ENCODE measurements at regions not wholly inside any gene's neighbourhood (a gene's known extent, or its start where the extent isn't known, plus 50 kb on each side); places are given as distances from the start of the nearest gene placed in this dataset.

GRCh38 chr3:191123231-191123630 is 75.8 kb upstream of the OSTN start:
- no peak for DNase-seq
- no peaks in the 10 kb centered on the region for H3K4me1 ChIP-seq
- no peak overlapping the region for H3K4me3 ChIP-seq
- H3K27me3 ChIP-seq, result no peaks in the 10 kb centered on the region
- no peak overlapping the region for H3K27ac ChIP-seq
- no peaks in the 10 kb centered on the region for H3K36me3 ChIP-seq
- TF ChIP-seq POLR2A (IDR thresholded peaks at IDR 0.05) (no peak), CTCF (IDR thresholded peaks at IDR 0.05) (no peak)
- H3K9me3 ChIP-seq, result no peaks in the 10 kb centered on the region

- DNase-seq, result no peak
- Histone ChIP-seq H3K4me3 (no peak overlapping the region), H3K4me1 (no peaks in the 10 kb centered on the region), H3K27ac (no peak overlapping the region), H3K36me3 (no peaks in the 10 kb centered on the region), H3K9me3 (no peaks in the 10 kb centered on the region), H3K27me3 (no peaks in the 10 kb centered on the region)
- TF ChIP-seq POLR2A (IDR thresholded peaks at IDR 0.05) (no peak), CTCF (IDR thresholded peaks at IDR 0.05) (no peak)
Observed at GRCh38 chr3:191120447-191121298, 78.4 kb upstream of the OSTN start.

- no peak overlapping the region for H3K4me3 ChIP-seq
- H3K36me3 ChIP-seq, result no peaks in the 10 kb centered on the region
- H3K27ac ChIP-seq, result no peak overlapping the region
- TF ChIP-seq POLR2A (IDR thresholded peaks at IDR 0.05) (no peak), CTCF (IDR thresholded peaks at IDR 0.05) (no peak)
- DNase-seq, result no peak
- H3K9me3 ChIP-seq, result no peaks in the 10 kb centered on the region
- H3K4me1 ChIP-seq, result no peaks in the 10 kb centered on the region
- H3K27me3 ChIP-seq, result no peaks in the 10 kb centered on the region
Observed at GRCh38 chr3:191119415-191120295, 79.4 kb upstream of the OSTN start.

- TF ChIP-seq POLR2A (IDR thresholded peaks at IDR 0.05), result no peak
- TF ChIP-seq CTCF (IDR thresholded peaks at IDR 0.05), result no peak
- H3K9me3 ChIP-seq, result no peaks in the 10 kb centered on the region
- H3K36me3 ChIP-seq, result no peaks in the 10 kb centered on the region
- no peak overlapping the region for H3K27ac ChIP-seq
- no peak overlapping the region for H3K4me3 ChIP-seq
- no peak for DNase-seq
- H3K4me1 ChIP-seq, result no peaks in the 10 kb centered on the region
- no peaks in the 10 kb centered on the region for H3K27me3 ChIP-seq
Observed at GRCh38 chr3:191111722-191112121, 87.3 kb upstream of the OSTN start.

- no peaks in the 10 kb centered on the region for H3K9me3 ChIP-seq
- H3K27me3 ChIP-seq, result no peaks in the 10 kb centered on the region
- DNase-seq, result no peak
- TF ChIP-seq POLR2A (IDR thresholded peaks at IDR 0.05) (no peak), CTCF (IDR thresholded peaks at IDR 0.05) (no peak)
- H3K4me1 ChIP-seq, result no peaks in the 10 kb centered on the region
- no peak overlapping the region for H3K27ac ChIP-seq
- H3K36me3 ChIP-seq, result no peaks in the 10 kb centered on the region
- no peak overlapping the region for H3K4me3 ChIP-seq
Observed at GRCh38 chr3:191105418-191105817, 93.6 kb upstream of the OSTN start.

Measured in Peyer's patch (tissue), 4 donors.